C4-2B (cell line): ENCODE measurements at regions not wholly inside any gene's neighbourhood (a gene's known extent, or its start where the extent isn't known, plus 50 kb on each side); places are given as distances from the start of the nearest gene placed in this dataset.

Source experiments
- ZFX ChIP-seq: fragments of 450-650 bp; IDR thresholded peaks from 2 replicates; pipeline ENCODE4 v1.6.1; 2017
- TF ChIP-seq, protein P1 (sequence below): fragments of 450-650 bp; conservative IDR thresholded peaks from 2 replicates; pipeline ENCODE4 v1.5.1; 2017; ENCODE audit warnings: mild to moderate bottlenecking

DNA sequence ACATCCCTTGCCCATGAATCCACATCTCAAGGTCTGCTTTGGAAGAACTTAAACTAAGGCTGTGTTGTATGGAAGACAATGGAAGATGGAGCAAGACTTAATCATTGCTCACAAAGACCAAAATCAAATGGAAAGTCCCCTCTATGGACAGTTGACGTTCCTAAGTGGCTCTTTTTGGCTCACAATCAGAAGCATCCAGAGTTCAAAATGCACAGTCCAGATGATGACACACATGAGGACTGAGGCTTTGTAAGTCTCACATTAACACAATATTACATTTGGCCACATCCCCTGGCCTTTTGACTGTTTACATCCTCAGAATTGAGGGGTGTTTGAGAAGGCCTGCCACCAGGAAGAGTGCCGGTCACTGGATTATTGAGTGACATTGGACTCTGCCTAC lies 122.3 kb upstream of the CPM start:
- TF ChIP-seq, protein P1, sequence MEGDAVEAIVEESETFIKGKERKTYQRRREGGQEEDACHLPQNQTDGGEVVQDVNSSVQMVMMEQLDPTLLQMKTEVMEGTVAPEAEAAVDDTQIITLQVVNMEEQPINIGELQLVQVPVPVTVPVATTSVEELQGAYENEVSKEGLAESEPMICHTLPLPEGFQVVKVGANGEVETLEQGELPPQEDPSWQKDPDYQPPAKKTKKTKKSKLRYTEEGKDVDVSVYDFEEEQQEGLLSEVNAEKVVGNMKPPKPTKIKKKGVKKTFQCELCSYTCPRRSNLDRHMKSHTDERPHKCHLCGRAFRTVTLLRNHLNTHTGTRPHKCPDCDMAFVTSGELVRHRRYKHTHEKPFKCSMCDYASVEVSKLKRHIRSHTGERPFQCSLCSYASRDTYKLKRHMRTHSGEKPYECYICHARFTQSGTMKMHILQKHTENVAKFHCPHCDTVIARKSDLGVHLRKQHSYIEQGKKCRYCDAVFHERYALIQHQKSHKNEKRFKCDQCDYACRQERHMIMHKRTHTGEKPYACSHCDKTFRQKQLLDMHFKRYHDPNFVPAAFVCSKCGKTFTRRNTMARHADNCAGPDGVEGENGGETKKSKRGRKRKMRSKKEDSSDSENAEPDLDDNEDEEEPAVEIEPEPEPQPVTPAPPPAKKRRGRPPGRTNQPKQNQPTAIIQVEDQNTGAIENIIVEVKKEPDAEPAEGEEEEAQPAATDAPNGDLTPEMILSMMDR: no peak
- no peak for TF ChIP-seq ZFX
